NCI-H2107 treated with DMSO at 0.1 percent for 48 hours (cell line): ENCODE measurements at regions not wholly inside any gene's neighbourhood (a gene's known extent, or its start where the extent isn't known, plus 50 kb on each side); places are given as distances from the start of the nearest gene placed in this dataset.
"Not testable (repeated sequence)": the region's sequence is repeated elsewhere in the genome, so short reads cannot be mapped to it uniquely, and the experiment has no call there.

Experiments used
- DNase-seq: peaks from one replicate; lab custom pipeline; 2025; ENCODE audit not compliant: unreplicated experiment; lab: John Stamatoyannopoulos, UW

GRCh38 chr10:8173243-8173865 is 118.9 kb downstream of the GATA3 start:
- DNase-seq: no peak

- DNase-seq: no peak
Observed at GRCh38 chr10:8173866-8174243, 119.4 kb downstream of the GATA3 start.

GRCh38 chr10:8174762-8175161 is 120.3 kb downstream of the GATA3 start:
- peak; percentile 1 for DNase-seq

GRCh38 chr10:8177526-8177925 is 123.0 kb downstream of the GATA3 start:
- not testable (repeated sequence) for DNase-seq

- not testable (repeated sequence) for DNase-seq
Observed at GRCh38 chr10:8179773-8180172, 125.3 kb downstream of the GATA3 start.

GRCh38 chr10:8180360-8181109 is 126.0 kb downstream of the GATA3 start:
- DNase-seq: no peak

GRCh38 chr10:8181496-8182157 is 127.1 kb downstream of the GATA3 start:
- no peak for DNase-seq

- DNase-seq: no peak
Observed at GRCh38 chr10:8182806-8183205, 128.3 kb downstream of the GATA3 start.

GRCh38 chr10:8183241-8183704 is 128.8 kb downstream of the GATA3 start:
- no peak for DNase-seq

- no peak for DNase-seq
Observed at GRCh38 chr10:8187171-8187666, 132.7 kb downstream of the GATA3 start.

GRCh38 chr10:8189458-8189857 is 135.0 kb downstream of the GATA3 start:
- no peak for DNase-seq

GRCh38 chr10:8192301-8192700 is 137.8 kb downstream of the GATA3 start:
- DNase-seq: no peak

- DNase-seq: no peak
Observed at GRCh38 chr10:8193546-8193945, 139.1 kb downstream of the GATA3 start.

GRCh38 chr10:8194050-8194449 is 139.6 kb downstream of the GATA3 start:
- no peak for DNase-seq

- no peak for DNase-seq
Observed at GRCh38 chr10:8206882-8207281, 152.4 kb downstream of the GATA3 start.

- DNase-seq: no peak
Observed at GRCh38 chr10:8211631-8212030, 157.1 kb downstream of the GATA3 start.

GRCh38 chr10:8213735-8214134 is 159.2 kb downstream of the GATA3 start:
- no peak for DNase-seq

- no peak for DNase-seq
Observed at GRCh38 chr10:8214587-8214986, 160.1 kb downstream of the GATA3 start.

GRCh38 chr10:8216893-8217292 is 162.4 kb downstream of the GATA3 start:
- no peak for DNase-seq

- DNase-seq: no peak
Observed at GRCh38 chr10:8221451-8221850, 167.0 kb downstream of the GATA3 start.

GRCh38 chr10:8224591-8224990 is 170.1 kb downstream of the GATA3 start:
- no peak for DNase-seq

- DNase-seq: no peak
Observed at GRCh38 chr10:8225187-8225586, 170.7 kb downstream of the GATA3 start.
